ENCODE measurements at regions not wholly inside any gene's neighbourhood (a gene's known extent, or its start where the extent isn't known, plus 50 kb on each side); places are given as distances from the start of the nearest gene placed in this dataset.

DNA sequence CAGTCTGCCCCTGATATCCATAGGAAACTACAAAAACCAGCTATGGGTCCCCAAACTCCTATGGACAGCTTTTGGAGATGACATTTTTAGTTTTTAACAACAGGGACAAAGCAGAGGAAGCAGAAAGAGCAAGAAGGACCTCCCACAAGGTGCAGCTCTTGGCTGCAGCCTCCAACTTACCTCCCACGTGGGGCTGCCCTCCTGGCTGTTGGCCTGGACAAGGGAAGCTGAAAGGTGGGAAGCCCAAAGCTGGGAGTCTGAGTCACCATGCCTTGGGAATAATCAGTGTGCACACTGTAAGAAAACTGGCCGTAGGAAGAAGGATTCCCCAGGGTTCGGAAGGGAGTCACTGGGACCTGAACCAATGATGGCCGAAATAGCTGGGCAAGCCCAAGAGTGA, 51.8 kb upstream of the PAX1 start:
- no peak for DNase-seq (ENCODE audit: low spot score)
- intact Hi-C loops (cut with micrococcal nuclease), result no loop called here

DNA sequence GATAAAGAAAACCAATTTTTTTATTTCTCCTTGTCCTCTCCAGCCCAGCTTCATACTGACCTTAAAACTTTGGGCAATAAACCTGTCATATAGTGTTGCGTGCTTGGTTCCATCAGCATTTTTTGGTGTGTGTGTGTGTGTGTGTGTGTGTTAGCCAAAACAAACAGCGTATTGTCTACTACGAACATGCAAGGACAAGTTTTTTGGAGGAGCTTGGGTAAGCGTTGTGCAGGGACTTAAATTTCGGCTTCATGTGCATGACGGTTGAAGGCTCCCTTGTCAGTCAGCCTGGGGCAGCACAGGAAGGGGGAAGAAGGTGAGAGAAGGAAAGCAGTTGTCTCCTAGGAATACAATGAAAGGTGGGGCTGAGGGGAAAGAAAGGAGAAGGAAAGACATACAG, 62.0 kb upstream of the PAX1 start:
- no peak for DNase-seq (ENCODE audit: low spot score)
- Mint-ChIP-seq H3K36me3 (ENCODE audit: low read depth) (no peaks in the 10 kb centered on the region), H3K4me3 (ENCODE audit: low read depth) (no peak overlapping the region), H3K9me3 (peaks cover 14% of the 10 kb centered on the region), H3K27me3 (ENCODE audit: low read depth) (no peaks in the 10 kb centered on the region), H3K27ac (no peak overlapping the region), H3K4me1 (ENCODE audit: low read depth) (no peaks in the 10 kb centered on the region)
- intact Hi-C loops (cut with micrococcal nuclease), result no loop called here

More for the DNA sequence above, 51.8 kb upstream of the PAX1 start:
- no peaks in the 10 kb centered on the region for H3K4me1 Mint-ChIP-seq (ENCODE audit: low read depth)
- H3K27ac Mint-ChIP-seq, result no peak overlapping the region
- H3K27me3 Mint-ChIP-seq (ENCODE audit: low read depth), result no peaks in the 10 kb centered on the region
- H3K36me3 Mint-ChIP-seq (ENCODE audit: low read depth), result no peaks in the 10 kb centered on the region
- H3K4me3 Mint-ChIP-seq (ENCODE audit: low read depth), result no peak overlapping the region
- no peaks in the 10 kb centered on the region for H3K9me3 Mint-ChIP-seq

DNA sequence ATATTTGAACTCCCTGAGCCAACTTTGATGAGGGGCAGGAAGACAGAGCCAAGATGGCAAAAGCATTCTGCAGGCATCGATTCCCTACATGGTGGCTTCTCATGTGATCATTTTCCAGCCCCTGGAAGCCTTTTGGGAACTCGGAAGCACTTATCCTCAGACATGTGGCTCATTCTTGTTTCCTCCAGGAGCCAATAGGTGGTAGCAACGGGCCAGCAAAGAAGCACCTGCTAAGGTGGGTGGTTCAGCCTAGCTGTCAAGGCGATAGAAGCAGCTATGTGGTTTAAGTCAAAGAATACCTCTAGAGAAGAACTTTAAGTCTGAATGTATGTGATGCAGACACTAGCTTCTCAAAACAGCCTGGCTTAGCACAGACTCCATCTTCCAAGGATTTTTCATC, 64.9 kb upstream of the PAX1 start:
- no peak for DNase-seq (ENCODE audit: low spot score)
- Mint-ChIP-seq H3K4me1 (ENCODE audit: low read depth) (no peaks in the 10 kb centered on the region), H3K27me3 (ENCODE audit: low read depth) (no peaks in the 10 kb centered on the region), H3K4me3 (ENCODE audit: low read depth) (no peak overlapping the region), H3K36me3 (ENCODE audit: low read depth) (no peaks in the 10 kb centered on the region), H3K27ac (no peak overlapping the region), H3K9me3 (peaks cover 9% of the 10 kb centered on the region)
- intact Hi-C loops (cut with micrococcal nuclease), result no loop called here

DNA sequence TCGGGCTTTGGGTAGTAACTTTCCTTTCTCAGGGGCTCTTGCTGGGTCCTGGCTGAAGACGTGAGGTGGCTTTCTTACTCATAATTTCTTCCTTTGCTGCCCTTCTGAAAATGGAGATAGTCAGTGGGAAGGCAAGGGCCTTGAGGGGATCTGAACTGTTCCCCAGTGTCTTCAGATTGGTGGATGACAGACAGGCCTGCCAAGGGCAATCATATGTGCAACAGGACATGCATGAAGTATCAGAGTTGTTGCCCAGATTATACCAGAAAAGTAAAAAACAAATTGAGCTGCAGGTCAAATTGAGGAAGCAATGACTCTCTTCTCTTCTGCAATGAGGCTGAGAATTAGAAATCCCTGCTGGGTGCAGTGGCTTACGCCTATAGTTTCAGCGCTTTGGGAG, 71.6 kb upstream of the PAX1 start:
- no peaks in the 10 kb centered on the region for H3K9me3 Mint-ChIP-seq
- no peaks in the 10 kb centered on the region for H3K27me3 Mint-ChIP-seq (ENCODE audit: low read depth)
- H3K27ac Mint-ChIP-seq, result no peak overlapping the region
- intact Hi-C loops (cut with micrococcal nuclease), result no loop called here
- DNase-seq (ENCODE audit: low spot score), result no peak
- no peaks in the 10 kb centered on the region for H3K36me3 Mint-ChIP-seq (ENCODE audit: low read depth)
- no peak overlapping the region for H3K4me3 Mint-ChIP-seq (ENCODE audit: low read depth)
- no peaks in the 10 kb centered on the region for H3K4me1 Mint-ChIP-seq (ENCODE audit: low read depth)

DNA sequence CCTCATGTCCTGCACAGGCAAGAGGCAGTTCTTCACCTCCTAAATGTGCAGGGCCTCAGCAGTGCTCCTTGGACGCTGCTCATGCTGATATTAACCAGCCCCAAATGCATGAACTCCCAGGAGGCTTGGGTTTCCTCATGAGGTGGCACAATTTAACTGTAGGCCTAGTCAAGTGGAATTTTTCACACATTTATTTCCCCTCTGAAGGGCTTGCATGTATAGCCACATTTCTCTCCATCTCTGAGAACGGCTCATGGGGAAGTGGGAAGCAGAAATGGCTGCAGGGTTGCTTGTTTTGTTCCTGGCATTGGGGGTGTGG, 72.8 kb upstream of the PAX1 start:
- no peaks in the 10 kb centered on the region for H3K9me3 Mint-ChIP-seq
- intact Hi-C loops (cut with micrococcal nuclease), result no loop called here
- H3K4me3 Mint-ChIP-seq (ENCODE audit: low read depth), result no peak overlapping the region
- DNase-seq (ENCODE audit: low spot score), result no peak
- H3K4me1 Mint-ChIP-seq (ENCODE audit: low read depth), result no peaks in the 10 kb centered on the region
- H3K36me3 Mint-ChIP-seq (ENCODE audit: low read depth), result no peaks in the 10 kb centered on the region
- no peaks in the 10 kb centered on the region for H3K27me3 Mint-ChIP-seq (ENCODE audit: low read depth)
- H3K27ac Mint-ChIP-seq, result no peak overlapping the region

DNA sequence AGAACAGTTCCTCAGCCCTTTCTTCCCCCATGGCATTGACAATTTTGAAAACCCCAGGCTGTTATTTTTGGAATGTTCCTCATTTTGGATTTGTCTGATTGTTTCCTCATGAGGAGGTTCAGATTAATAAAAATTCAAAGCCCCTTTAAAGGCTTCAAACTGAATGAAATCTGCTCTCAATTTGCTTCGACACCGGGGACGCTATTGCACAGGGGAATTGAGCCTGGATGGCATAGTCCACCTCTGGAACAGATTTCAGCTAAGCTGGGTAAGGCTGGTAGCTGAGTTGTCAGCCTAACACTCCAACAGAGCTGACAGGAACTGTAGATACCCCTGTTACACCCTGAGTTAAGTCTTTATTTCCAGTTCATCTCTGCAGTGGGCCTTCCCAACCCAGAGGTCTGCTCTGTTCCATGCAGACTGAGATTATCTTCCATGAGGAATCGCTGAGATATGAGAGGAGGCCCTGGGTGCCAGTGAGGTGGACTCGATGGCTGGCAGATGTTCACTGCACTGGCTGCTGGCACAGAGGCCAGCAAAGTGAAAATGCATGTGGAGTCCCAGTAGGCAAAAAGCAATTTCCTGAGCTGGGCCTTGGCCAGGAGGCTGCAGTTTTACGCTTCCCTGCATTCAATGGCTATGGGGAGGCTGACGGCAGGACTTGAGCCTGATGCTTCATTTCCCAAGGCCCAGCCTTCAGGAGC, 73.3 kb upstream of the PAX1 start:
- no peaks in the 10 kb centered on the region for H3K27me3 Mint-ChIP-seq (ENCODE audit: low read depth)
- no peaks in the 10 kb centered on the region for H3K9me3 Mint-ChIP-seq
- H3K4me3 Mint-ChIP-seq (ENCODE audit: low read depth), result no peak overlapping the region
- no peak overlapping the region for H3K27ac Mint-ChIP-seq
- no peaks in the 10 kb centered on the region for H3K4me1 Mint-ChIP-seq (ENCODE audit: low read depth)
- DNase-seq (ENCODE audit: low spot score), result no peak
- no peaks in the 10 kb centered on the region for H3K36me3 Mint-ChIP-seq (ENCODE audit: low read depth)
- intact Hi-C loops (cut with micrococcal nuclease), result no loop called here

DNA sequence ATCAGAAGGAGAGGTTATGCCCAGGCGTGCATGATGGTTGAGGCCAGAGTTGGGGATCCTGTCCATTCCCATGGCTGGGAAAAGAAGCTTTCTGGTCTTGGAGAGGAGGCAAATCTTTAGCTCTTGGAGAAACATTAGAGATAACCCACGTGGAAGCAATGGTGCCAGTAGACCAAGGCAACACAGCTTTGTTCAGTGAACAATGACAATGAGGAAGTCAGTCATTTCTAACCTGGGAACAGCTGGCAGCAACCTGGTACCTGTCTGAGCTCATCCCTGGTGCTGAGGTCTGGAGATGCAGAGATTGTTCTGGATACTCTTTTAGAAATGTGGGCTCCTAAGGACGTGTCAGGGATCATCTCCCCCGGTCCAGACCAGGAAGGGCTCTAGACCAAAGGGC, 76.7 kb upstream of the PAX1 start:
- DNase-seq (ENCODE audit: low spot score), result no peak
- no peaks in the 10 kb centered on the region for H3K9me3 Mint-ChIP-seq
- no peak overlapping the region for H3K4me3 Mint-ChIP-seq (ENCODE audit: low read depth)
- no peak overlapping the region for H3K27ac Mint-ChIP-seq
- intact Hi-C loops (cut with micrococcal nuclease), result no loop called here
- no peaks in the 10 kb centered on the region for H3K4me1 Mint-ChIP-seq (ENCODE audit: low read depth)
- no peaks in the 10 kb centered on the region for H3K27me3 Mint-ChIP-seq (ENCODE audit: low read depth)
- H3K36me3 Mint-ChIP-seq (ENCODE audit: low read depth), result no peaks in the 10 kb centered on the region

DNA sequence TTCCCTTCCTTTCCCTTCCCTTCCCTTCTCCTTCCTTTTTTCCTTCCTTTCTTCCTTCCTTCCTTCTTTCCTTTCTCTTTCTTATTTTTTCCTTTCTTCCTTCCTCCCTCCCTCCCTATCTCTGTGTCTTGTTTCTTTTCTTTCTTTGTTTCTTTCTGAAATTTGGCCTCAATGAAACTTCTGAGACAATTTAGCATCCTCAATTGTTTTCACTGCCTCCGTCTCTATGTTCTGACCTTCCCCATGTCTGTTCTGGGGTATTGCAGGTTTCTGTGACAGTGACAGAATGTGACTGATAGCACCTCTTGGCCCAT, 81.7 kb upstream of the PAX1 start:
- Mint-ChIP-seq H3K27ac (no peak overlapping the region), H3K36me3 (ENCODE audit: low read depth) (no peaks in the 10 kb centered on the region), H3K9me3 (no peaks in the 10 kb centered on the region), H3K4me3 (ENCODE audit: low read depth) (no peak overlapping the region), H3K4me1 (ENCODE audit: low read depth) (peaks cover 6% of the 10 kb centered on the region), H3K27me3 (ENCODE audit: low read depth) (no peaks in the 10 kb centered on the region)
- no peak for DNase-seq (ENCODE audit: low spot score)
- intact Hi-C loops (cut with micrococcal nuclease), result no loop called here

DNA sequence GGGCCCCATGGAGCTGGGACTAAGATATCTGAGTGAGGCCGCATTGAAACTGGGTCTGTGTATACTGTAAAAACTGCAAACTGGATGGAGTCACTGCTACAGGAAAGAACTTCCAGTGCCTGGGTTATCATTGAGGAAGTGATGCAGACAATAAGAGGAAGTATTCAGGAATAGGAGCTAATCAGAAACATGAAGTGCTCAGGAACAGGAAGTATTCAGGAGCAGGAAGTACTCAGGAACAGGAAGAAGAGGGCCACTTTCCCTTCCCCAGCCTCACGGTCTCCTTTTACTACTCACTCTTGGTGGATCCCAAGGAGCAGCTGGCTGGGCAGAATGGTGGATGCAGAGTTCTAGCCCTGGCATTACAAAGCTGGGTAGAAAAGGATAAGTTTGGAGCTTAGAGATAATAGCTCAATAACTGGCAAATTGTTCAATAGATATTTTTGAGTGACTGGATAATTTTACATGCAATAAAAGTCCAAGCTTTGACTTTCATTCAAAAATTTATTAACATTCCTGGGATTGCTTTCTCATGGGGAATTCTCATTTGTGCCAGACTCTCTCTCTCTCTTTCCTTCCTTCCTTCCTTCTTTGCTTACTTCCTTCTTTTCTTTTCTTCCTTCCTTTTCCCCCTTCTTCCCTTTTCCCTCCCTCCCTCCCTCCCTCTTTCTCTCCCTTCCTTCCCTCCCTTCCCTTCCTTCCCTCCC, 82.2 kb upstream of the PAX1 start:
- no peaks in the 10 kb centered on the region for H3K36me3 Mint-ChIP-seq (ENCODE audit: low read depth)
- peaks cover 8% of the 10 kb centered on the region for H3K4me1 Mint-ChIP-seq (ENCODE audit: low read depth)
- DNase-seq (ENCODE audit: low spot score), result no peak
- H3K9me3 Mint-ChIP-seq, result no peaks in the 10 kb centered on the region
- H3K4me3 Mint-ChIP-seq (ENCODE audit: low read depth), result no peak overlapping the region
- intact Hi-C loops (cut with micrococcal nuclease), result no loop called here
- peaks cover under 1% of the 10 kb centered on the region for H3K27me3 Mint-ChIP-seq (ENCODE audit: low read depth)
- no peak overlapping the region for H3K27ac Mint-ChIP-seq

DNA sequence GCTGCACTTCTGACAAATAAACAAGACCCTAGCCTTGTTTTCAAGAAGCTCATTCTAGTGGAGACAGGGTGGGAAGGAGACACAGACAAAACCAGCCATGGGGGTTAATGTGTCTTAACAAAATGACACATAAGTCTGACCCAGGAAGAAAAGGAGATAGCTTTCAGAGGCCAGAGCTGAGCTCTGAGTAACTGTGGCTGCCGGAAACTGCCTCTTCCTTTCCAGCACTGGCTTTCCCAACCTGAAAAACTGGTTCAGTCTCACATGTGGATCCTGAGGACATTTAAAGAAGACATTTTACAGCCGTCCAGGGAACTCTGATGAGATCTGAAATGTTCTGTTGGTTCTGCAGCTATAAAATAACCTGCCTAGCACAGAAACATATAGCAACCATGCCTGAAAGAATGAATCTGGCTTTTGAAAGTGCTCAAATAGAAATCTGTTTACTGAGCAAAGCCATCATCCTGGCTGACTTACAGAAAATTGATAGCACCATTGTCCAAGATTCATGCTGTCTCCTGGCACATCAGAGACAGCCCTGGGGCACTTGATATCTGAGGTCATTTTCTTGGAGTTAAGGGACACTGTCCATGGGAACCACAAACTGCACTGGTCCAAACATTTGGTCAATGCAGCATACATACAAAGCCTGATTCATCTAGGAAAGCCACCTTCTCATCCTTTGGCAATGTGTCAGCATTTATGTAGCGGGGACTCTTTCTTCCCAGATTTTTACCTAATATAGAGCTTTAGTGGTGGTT, 83.2 kb upstream of the PAX1 start:
- H3K27ac Mint-ChIP-seq, result no peak overlapping the region
- intact Hi-C loops (cut with micrococcal nuclease), result no loop called here
- peaks cover 9% of the 10 kb centered on the region for H3K4me1 Mint-ChIP-seq (ENCODE audit: low read depth)
- H3K9me3 Mint-ChIP-seq, result no peaks in the 10 kb centered on the region
- H3K27me3 Mint-ChIP-seq (ENCODE audit: low read depth), result peaks cover 2% of the 10 kb centered on the region
- H3K36me3 Mint-ChIP-seq (ENCODE audit: low read depth), result no peaks in the 10 kb centered on the region
- no peak overlapping the region for H3K4me3 Mint-ChIP-seq (ENCODE audit: low read depth)
- DNase-seq (ENCODE audit: low spot score), result no peak

DNA sequence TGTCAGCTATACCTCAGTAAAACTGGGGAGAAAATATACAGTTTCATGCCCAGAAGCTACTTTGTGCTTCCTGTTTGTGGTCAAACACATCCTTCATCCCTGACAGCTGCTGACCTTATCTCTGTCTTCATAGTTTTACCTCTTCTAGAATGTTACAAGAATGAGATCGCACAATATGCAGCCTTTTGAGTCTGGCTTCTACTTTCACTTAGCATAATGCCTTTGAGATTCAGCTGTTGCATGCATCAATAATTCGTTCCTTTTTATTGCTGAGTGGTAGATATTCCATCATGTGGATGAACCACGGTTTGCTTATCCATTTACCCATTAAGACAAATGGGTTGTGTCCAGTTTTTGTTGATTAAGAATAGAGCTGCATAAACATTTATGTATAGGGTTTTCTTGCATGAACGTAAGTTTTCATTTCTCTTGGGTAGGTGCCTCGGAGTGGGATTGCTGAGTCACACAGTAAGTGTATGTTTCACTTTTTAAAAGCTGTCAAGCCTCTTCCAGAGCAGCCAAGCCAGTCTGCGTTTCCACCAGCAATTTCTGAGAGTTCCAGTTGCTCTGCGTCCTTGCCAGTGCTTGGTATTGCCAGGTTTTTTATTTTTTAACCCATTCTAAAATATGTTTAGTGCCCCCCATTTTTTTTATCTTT, 86.6 kb upstream of the PAX1 start:
- DNase-seq (ENCODE audit: low spot score), result no peak
- Mint-ChIP-seq H3K27ac (no peak overlapping the region), H3K36me3 (ENCODE audit: low read depth) (no peaks in the 10 kb centered on the region), H3K9me3 (no peaks in the 10 kb centered on the region), H3K4me3 (ENCODE audit: low read depth) (no peak overlapping the region), H3K27me3 (ENCODE audit: low read depth) (peaks cover 2% of the 10 kb centered on the region), H3K4me1 (ENCODE audit: low read depth) (peaks cover 9% of the 10 kb centered on the region)
- intact Hi-C loops (cut with micrococcal nuclease), result no loop called here

DNA sequence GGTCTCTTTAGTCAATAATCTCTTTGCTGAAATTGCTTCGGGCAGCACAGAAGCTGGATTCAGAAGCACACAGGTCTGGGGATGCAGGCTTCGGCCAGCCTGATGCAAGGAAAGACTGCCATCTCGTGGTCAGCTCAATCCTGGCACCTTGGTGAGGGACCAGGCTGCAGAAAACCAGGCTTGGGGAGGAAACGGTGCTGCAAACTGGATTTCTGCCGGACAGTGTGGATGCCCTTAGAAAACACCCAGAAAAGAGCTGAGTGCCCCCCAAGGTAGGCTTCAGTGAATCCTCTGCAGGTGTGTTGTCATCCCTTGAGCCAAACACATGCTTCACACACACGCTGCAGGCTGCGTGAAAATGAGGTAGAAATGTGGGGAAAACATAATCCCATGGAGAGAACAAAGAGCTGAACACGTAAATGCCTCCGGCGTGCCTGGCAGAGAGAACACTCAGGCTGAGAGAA, 89.8 kb upstream of the PAX1 start:
- Mint-ChIP-seq H3K27ac (no peak overlapping the region), H3K4me1 (ENCODE audit: low read depth) (peaks cover 5% of the 10 kb centered on the region), H3K4me3 (ENCODE audit: low read depth) (no peak overlapping the region), H3K9me3 (no peaks in the 10 kb centered on the region), H3K36me3 (ENCODE audit: low read depth) (no peaks in the 10 kb centered on the region), H3K27me3 (ENCODE audit: low read depth) (peaks cover 2% of the 10 kb centered on the region)
- DNase-seq (ENCODE audit: low spot score), result peak; percentile 23
- intact Hi-C loops (cut with micrococcal nuclease), result no loop called here

DNA sequence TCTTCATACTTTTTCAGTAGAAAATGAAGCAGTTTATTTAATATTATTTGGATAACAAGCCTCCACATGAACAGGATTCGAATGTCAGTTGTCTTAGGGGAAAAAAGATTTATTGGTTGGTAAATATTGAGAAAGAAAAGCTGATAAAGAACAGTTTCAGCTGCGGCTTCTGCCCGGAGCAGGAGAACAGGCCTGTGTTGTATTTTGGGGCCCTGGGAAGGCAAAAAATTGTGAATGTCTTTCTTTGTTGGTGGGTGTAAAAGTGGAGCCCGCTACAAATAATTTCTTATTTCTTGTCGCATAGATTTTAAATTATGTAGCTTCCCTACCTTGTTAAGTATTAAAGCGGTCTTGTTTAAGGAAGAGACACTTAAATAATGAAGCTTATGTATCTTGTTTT, 90.5 kb upstream of the PAX1 start:
- H3K36me3 Mint-ChIP-seq (ENCODE audit: low read depth), result no peaks in the 10 kb centered on the region
- intact Hi-C loops (cut with micrococcal nuclease), result no loop called here
- peaks cover 2% of the 10 kb centered on the region for H3K27me3 Mint-ChIP-seq (ENCODE audit: low read depth)
- no peak for DNase-seq (ENCODE audit: low spot score)
- H3K4me1 Mint-ChIP-seq (ENCODE audit: low read depth), result peaks cover 5% of the 10 kb centered on the region
- no peak overlapping the region for H3K4me3 Mint-ChIP-seq (ENCODE audit: low read depth)
- H3K9me3 Mint-ChIP-seq, result no peaks in the 10 kb centered on the region
- no peak overlapping the region for H3K27ac Mint-ChIP-seq

All from activated T-helper 2 cell treated with anti-CD3 and anti-CD28 coated beads, Interferon-gamma antibody, Interleukin-2, Interleukin-4, amounts not matched to agents 10 μg/mL and 5 μg/mL and 100 μg/mL, durations not matched to agents 14 hours and 24 hours and 36 hours (primary cell).